SK-N-SH treated with all-trans-retinoic acid at 6 μM for 48 hours (cell line): ENCODE measurements at regions not wholly inside any gene's neighbourhood (a gene's known extent, or its start where the extent isn't known, plus 50 kb on each side); places are given as distances from the start of the nearest gene placed in this dataset.

Experiments
- ATAC-seq: fragments of 200-7000 bp; cut with Tn5 transposase; 3 replicates; pipeline ENCODE4 v1.9.1; 2020; ENCODE audit warnings: mild to moderate bottlenecking, moderate library complexity
- ARNTL ChIP-seq: fragments of 450-650 bp; formaldehyde crosslinking; IDR thresholded peaks from 2 replicates; pipeline ENCODE4 v1.5.0; 2020; ENCODE audit warnings: low read depth, mild to moderate bottlenecking, moderate library complexity, borderline replicate concordance
- BACH2 ChIP-seq: fragments of 250-450 bp; sonication (Bioruptor Pico); IDR thresholded peaks from 2 replicates; pipeline ENCODE4 v1.9.0; 2021; ENCODE audit warnings: mild to moderate bottlenecking, borderline replicate concordance
- CREB5 ChIP-seq: fragments of 250-450 bp; sonication (Bioruptor Pico); IDR thresholded peaks from 2 replicates; pipeline ENCODE4 v1.5.1; 2020; ENCODE audit warnings: low read depth, mild to moderate bottlenecking, moderate library complexity
- CSDC2 ChIP-seq: fragments of 250-450 bp; sonication (Bioruptor Pico); IDR thresholded peaks from 2 replicates; pipeline ENCODE4 v1.5.0; 2020; ENCODE audit warnings: mild to moderate bottlenecking, moderate library complexity
- ESRRG ChIP-seq: fragments of 250-450 bp; sonication (Bioruptor Pico); IDR thresholded peaks from 2 replicates; pipeline ENCODE4 v1.6.1; 2021; ENCODE audit warnings: mild to moderate bottlenecking
- GLIS3 ChIP-seq: fragments of 250-450 bp; sonication (Bioruptor Pico); IDR thresholded peaks from 2 replicates; pipeline ENCODE4 v1.5.0; 2020; ENCODE audit warnings: mild to moderate bottlenecking, moderate library complexity
- ISL1 ChIP-seq: fragments of 250-450 bp; sonication (Bioruptor Pico); IDR thresholded peaks from 2 replicates; pipeline ENCODE4 v2.1.2; 2022; ENCODE audit warnings: mild to moderate bottlenecking, moderate library complexity
- POU6F1 ChIP-seq: fragments of 250-450 bp; sonication (Bioruptor Pico); IDR thresholded peaks from 2 replicates; pipeline ENCODE4 v1.8.0; 2021; ENCODE audit warnings: low read depth, mild to moderate bottlenecking, moderate library complexity, borderline replicate concordance
- PPARA ChIP-seq: fragments of 250-450 bp; sonication (Bioruptor Pico); IDR thresholded peaks from 2 replicates; pipeline ENCODE4 v1.5.0; 2020; ENCODE audit warnings: mild to moderate bottlenecking, borderline replicate concordance
- RARB ChIP-seq: fragments of 250-450 bp; sonication (Bioruptor Pico); IDR thresholded peaks from 2 replicates; pipeline ENCODE4 v1.8.0; 2021; ENCODE audit warnings: mild to moderate bottlenecking, moderate library complexity
- SNAI2 ChIP-seq: fragments of 250-450 bp; sonication (Bioruptor Pico); IDR thresholded peaks from 2 replicates; pipeline ENCODE4 v1.5.0; 2020; ENCODE audit warnings: mild to moderate bottlenecking, moderate library complexity
- TCF4 ChIP-seq: fragments of 250-450 bp; sonication (Bioruptor Pico); IDR thresholded peaks from 2 replicates; pipeline ENCODE4 v1.8.0; 2021; ENCODE audit warnings: mild to moderate bottlenecking, moderate library complexity, borderline replicate concordance
- TOX ChIP-seq: fragments of 250-450 bp; sonication (Bioruptor Pico); IDR thresholded peaks from 2 replicates; pipeline ENCODE4 v1.8.0; 2021; ENCODE audit warnings: mild to moderate bottlenecking, moderate library complexity, borderline replicate concordance
- TSHZ2 ChIP-seq: fragments of 250-450 bp; sonication (Bioruptor Pico); IDR thresholded peaks from 2 replicates; pipeline ENCODE4 v1.5.0; 2020; ENCODE audit warnings: mild to moderate bottlenecking, moderate library complexity
- ZC3H10 ChIP-seq: fragments of 250-450 bp; sonication (Bioruptor Pico); IDR thresholded peaks from 2 replicates; pipeline ENCODE4 v1.5.1; 2021; ENCODE audit warnings: mild to moderate bottlenecking, moderate library complexity
- ZFP3 ChIP-seq: fragments of 250-450 bp; sonication (Bioruptor Pico); IDR thresholded peaks from 2 replicates; pipeline ENCODE4 v1.5.0; 2020; ENCODE audit warnings: mild to moderate bottlenecking, moderate library complexity
- ZFP30 ChIP-seq: fragments of 450-650 bp; formaldehyde crosslinking; IDR thresholded peaks from 2 replicates; pipeline ENCODE4 v1.5.0; 2022; ENCODE audit warnings: mild to moderate bottlenecking, moderate library complexity
- ZNF565 ChIP-seq: fragments of 450-650 bp; formaldehyde crosslinking; conservative IDR thresholded peaks from 2 replicates; pipeline ENCODE4 v1.5.0; 2020; ENCODE audit warnings: low read depth, mild to moderate bottlenecking, moderate library complexity
- ZNF8 ChIP-seq: fragments of 450-650 bp; formaldehyde crosslinking; IDR thresholded peaks from 2 replicates; pipeline ENCODE4 v1.5.0; 2020; ENCODE audit warnings: mild to moderate bottlenecking, moderate library complexity

DNA sequence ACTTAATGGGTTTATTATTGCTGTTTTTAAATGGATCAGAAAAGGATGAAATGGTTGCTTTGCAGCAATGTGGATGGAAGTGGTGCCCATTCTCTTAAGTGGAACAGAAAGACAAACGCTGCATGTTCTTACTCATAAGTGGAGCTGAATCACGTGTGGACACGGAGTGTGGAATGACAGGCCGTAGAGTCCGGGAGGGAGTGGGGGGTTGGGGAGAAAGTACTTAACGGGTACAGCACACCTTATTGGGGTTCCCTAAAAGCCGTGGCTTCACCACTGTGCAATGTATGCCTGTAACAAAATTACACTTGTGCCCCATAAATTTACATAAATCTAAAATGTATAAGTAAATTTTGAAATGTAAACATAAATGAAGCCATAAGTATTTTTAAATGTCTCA is 64.0 kb upstream of the CTDP1 start:
- no peak for ATAC-seq
- TF ChIP-seq TSHZ2 (CRISPR knock-in tag) (no peak), TCF4 (no peak), ARNTL (CRISPR knock-in tag) (no peak), ISL1 (CRISPR knock-in tag) (no peak), POU6F1 (CRISPR knock-in tag) (no peak), ZFP3 (CRISPR knock-in tag) (no peak), SNAI2 (CRISPR knock-in tag) (no peak), ZNF565 (CRISPR knock-in tag) (no peak), CREB5 (CRISPR knock-in tag) (no peak), ESRRG (CRISPR knock-in tag) (no peak), CSDC2 (CRISPR knock-in tag) (no peak), GLIS3 (no peak)

DNA sequence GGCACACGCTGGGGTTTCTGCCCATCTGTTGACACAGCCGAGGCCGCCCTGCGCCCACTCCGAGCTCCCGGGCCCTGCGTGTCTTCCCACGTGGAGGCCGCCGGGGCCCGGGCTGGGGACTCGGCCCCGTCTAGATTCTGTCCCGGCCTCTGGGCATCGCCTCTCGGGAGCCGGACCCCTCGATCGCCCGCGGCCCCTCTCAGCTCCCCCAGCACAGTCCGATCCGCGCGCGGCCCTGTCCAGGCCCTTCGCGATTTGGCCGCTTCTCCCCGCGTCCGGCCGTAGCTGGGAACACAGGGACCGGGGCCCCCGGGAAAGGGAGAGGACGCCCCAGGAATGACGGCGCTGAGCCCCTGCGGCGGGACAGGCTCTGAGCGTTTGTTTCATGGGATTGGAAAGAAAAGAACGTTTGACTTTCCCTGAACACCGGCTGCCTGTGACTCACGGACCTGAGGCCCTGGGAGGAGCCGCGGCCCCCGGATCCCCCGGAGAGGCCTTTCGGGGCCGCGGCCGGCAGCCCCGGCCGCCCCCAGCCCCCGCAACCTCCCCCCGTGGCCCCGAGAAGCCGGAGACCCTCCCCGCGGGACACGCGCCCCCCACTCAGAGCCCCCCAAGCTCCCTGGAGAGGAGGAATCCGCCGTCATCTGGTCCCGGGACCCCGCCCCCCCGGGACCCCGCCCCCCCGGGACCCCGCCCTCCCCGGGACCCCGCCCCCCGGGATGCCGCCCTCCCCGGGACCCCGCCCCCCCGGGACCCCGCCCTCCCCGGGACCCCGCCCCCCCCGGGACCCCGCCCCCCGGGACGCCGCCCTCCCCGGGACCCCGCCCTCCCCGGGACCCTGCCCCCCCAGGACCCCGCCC is 62.7 kb upstream of the CTDP1 start:
- no peak; the same call in 2 of the 3 replicates for ATAC-seq
- TF ChIP-seq ISL1 (CRISPR knock-in tag) (no peak), ZNF8 (CRISPR knock-in tag) (no peak), TOX (CRISPR knock-in tag) (no peak), ARNTL (CRISPR knock-in tag) (no peak), GLIS3 (no peak), TSHZ2 (CRISPR knock-in tag) (no peak), PPARA (CRISPR knock-in tag) (no peak), SNAI2 (CRISPR knock-in tag) (no peak), RARB (CRISPR knock-in tag) (no peak), CSDC2 (CRISPR knock-in tag) (no peak), ZFP30 (CRISPR knock-in tag) (no peak), BACH2 (CRISPR knock-in tag) (no peak), ZC3H10 (CRISPR knock-in tag) (no peak), ZFP3 (CRISPR knock-in tag) (no peak)
